Right ventricle myocardium superior (tissue), 1 donor: ENCODE measurements at regions not wholly inside any gene's neighbourhood (a gene's known extent, or its start where the extent isn't known, plus 50 kb on each side); places are given as distances from the start of the nearest gene placed in this dataset.
"Not testable (repeated sequence)": the region's sequence is repeated elsewhere in the genome, so short reads cannot be mapped to it uniquely, and the experiment has no call there.

Source experiments
- ATAC-seq: fragments of 200-7000 bp; cut with Tn5 transposase; one replicate; pipeline ENCODE4 v1.9.1; 2020; ENCODE audit warnings: mild to moderate bottlenecking; ENCODE audit not compliant: poor library complexity
- DNase-seq: peaks from one replicate; pipeline ENCODE4 v3.0.0-alpha.2; 2020
- intact Hi-C: fragments of 100-400 bp; cut with DNase I; formaldehyde crosslinking; loops from one replicate; pipeline ENCODE4 v1.11.2; 2022
- donor health status: DM: no; HTN: yes; CAD: no; lungs with severe emphysema.

DNA sequence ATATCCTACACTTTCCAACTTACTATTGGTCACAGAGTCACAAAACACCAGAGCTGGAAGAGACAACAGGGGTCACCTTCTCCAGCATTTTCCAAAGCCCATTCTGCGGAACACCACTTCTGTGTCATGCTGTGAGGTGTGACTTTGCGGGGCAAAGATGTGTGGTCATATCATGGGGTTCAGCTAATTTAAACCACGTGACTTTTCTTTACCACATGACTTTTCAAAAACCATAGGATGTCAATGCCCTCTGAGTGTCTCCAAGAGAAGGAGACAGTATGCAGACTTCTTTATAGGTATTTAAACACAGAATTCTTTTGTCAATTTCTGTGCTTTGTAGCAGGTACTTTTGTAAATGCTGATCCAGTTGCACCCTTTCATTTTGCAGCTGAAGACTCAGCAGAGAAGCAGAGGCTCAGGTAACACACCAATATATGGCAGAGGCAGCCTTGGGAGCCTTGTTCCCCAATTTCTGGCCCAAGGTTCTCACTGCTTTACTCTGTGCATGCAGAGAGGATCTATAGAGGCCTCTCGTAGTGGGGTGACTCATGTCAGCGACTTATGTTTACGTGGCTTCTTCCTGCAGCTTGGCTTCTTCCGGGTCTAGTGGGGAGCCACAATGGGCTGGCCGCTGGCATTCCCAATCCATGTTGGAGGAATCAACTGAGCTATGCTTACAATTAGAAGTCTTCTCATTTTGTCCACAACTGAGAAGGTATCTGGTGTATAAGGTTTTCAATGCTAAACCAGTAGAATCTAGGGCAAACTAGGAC is 104.0 kb upstream of the RHOBTB1 start:
- ATAC-seq (no peak), DNase-seq (no peak)
- intact Hi-C loops = no loop called here

DNA sequence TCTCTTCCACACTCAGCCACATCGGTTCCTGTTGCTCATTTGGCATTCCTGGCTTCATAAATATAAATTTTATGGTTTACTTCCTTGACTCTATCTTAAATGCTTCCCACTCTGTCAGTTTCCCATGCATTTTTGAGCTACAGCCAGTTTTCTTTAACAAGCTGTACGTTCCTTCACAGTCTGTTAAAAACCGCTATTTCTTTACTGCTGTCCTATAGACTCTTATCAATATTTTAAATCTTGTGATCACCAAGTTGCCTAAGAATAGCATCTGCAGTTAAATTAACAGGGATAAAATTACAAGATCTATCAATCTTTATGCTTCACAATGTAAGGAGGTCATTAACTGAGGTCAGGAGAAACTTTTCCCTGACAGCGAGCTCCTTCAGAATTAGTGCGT is 103.1 kb upstream of the RHOBTB1 start:
- intact Hi-C loops = no loop called here
- no peak for DNase-seq
- no peak for ATAC-seq

DNA sequence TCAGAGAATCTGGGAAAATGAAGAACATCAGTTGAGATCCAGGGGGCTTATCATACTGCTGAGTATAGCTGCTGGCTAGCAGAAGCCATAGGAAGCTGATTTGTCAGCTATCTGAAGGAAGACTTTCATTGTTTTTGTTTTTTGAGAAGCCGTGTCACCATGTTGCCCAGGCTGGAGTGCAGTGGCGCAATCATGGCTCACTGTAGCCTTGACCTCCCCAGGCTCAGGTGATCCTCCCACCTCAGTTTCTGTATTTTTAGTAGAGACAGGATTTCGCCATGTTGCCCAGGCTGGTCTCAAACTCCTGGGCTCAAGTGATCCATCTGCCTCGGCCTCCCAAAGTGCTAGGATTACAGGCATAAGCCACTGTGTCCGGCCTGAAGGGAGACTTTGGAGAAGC is 101.5 kb upstream of the RHOBTB1 start:
- intact Hi-C loops, DNase-seq, ATAC-seq: not testable (repeated sequence)

DNA sequence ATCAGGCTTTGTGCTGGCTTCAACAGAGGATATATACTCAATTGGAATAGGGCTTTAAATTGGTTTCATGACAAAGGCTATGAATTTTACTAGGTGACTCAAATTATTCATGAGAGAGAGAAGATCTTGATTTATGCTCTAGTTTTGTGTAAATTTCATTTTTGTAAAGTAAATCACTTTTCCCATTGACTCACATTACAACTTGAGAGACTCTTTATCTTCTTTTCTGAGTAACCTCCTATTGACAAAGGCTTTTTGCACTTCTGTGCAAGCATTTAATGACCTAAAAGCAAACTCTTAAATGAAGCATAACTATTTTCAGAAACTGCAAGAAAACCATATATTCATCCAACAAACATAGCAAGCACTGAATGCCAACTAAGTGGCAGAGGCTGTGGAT is 98.5 kb upstream of the RHOBTB1 start:
- intact Hi-C loops = no loop called here
- no peak for DNase-seq
- no peak for ATAC-seq

DNA sequence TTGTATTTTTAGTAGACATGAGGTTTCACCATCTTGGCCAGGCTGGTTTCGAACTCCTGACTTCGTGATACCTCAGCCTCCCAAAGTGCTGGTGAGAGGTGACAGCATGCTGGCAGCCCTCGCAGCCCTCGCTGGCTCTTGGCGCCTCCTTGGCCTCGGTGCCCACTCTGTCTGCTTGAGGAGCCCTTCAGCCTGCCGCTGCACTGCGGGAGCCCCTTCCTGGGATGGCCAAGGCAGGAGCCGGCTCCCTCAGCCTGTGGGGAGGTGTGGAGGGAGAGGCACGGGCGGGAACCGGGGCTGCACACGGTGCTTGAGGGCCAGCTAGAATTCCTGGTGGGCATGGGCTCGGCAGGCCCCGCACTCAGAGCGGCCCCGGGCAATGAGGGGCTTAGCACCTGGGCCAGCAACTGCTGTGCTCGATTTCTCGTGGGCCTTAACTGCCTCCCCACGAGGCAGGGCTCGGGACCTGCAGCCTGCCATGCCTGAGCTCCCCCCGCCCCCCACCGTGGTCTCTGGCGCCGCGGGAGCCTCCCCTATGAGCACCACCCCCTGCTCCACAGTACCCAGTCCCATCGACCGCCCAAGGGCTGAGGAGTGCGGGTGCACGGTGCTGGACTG is 96.5 kb upstream of the RHOBTB1 start:
- intact Hi-C loops = no loop called here
- ATAC-seq = no peak
- DNase-seq = no peak

DNA sequence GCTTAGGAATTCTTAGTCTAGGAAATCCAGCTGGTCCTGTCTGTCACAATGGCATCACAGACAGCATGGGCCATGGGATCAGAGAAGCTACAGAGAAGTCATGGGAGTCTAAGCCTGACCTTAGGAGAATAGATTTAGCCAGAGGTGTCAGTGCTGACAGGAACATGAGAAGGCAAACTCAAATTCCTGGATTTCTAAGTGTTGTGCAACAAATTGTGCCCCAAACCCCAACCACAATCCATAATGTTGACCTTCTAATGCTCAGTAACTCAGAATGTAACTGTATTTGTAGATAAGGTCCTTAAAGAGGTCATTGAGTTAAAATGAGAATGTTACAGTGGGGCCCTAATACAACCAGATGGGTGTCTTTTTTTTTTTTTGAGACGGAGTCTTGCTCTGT is 95.9 kb upstream of the RHOBTB1 start:
- intact Hi-C loops = no loop called here
- DNase-seq (no peak), ATAC-seq (no peak)

DNA sequence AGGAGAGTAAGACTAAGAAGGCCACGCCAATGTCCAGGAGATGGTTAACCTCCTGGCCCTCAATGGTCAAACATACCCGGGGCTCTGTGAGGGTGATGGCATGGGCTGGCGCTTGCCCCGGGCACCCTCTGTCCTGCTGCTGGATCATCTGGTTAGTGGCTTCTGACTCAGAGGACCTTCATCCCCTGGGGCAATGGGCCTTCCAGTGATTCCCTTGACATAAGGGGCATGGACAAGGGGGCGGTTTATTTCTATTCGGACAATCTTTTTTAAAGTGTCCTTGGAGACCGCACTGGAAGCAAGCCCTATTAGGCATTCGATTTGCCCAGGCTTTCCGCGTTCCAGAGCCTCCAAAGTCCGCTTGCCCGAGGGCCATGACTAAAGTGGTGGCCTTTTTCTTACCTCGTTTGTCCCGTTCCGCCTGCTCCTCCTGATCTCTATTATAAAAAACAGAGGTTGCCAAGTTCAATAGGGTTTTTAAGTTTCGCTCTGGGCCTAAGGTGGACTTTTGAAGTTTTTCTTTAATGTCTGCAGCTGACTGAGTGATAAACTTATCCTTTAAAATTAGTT is 93.4 kb upstream of the RHOBTB1 start:
- ATAC-seq, DNase-seq, intact Hi-C loops: not testable (repeated sequence)

DNA sequence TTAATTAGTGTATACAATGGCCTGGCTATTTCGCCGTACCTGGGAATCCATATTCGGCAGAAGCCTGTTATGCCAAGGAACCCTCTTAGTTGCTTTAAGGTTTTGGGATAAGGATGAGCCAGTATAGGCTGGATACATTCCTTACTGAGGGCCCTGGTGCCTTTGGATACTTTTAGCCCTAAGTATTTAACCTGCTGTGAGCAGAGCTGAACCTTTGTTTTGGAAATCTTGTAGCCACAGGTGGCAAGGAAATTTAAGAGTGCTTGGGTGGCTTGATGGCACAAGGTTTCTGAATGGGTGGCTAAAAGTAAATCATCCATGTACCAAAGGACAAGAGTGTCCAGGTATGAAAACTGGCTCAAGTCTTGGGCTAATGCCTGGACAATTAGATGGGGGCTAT is 92.2 kb upstream of the RHOBTB1 start:
- DNase-seq, intact Hi-C loops, ATAC-seq: not testable (repeated sequence)

DNA sequence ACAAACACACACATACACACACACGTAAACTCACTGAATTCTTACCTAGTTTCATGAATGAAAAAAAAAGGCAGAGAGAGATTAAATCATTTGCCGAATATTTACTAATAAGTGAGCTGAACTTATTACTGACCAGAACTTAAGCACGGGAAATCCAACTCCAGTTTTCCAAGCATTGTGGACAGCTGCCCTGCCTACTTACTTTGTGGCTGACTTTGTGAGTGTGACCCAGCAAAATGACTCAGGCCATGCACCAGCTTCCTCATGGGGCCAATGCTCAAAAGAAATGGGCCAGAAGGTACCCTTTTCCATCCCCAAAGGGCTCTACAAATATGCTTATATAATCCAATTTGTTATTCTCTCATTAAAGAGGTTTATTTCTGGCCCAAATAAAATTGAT is 87.4 kb upstream of the RHOBTB1 start:
- DNase-seq (no peak), ATAC-seq (no peak)
- intact Hi-C loops = no loop called here

DNA sequence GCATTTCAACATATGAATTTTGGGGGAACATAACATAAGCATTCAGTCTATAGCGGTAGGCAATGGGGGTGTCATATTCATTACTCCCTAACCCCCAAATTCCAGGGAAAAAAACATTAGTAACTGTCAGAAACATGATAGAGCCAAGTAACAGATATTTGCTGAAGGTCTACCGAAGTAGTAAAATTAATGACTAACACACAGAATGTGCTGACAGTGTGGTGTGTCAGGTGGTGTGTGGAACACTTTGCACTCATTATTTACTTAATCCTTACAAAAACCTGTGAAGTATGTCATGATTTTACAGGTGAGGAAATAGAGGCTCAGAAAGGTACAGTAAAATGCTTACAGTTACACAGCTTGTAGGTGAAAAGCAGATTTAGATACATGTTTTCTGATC is 85.4 kb upstream of the RHOBTB1 start:
- intact Hi-C loops = no loop called here
- ATAC-seq (no peak), DNase-seq (no peak)

DNA sequence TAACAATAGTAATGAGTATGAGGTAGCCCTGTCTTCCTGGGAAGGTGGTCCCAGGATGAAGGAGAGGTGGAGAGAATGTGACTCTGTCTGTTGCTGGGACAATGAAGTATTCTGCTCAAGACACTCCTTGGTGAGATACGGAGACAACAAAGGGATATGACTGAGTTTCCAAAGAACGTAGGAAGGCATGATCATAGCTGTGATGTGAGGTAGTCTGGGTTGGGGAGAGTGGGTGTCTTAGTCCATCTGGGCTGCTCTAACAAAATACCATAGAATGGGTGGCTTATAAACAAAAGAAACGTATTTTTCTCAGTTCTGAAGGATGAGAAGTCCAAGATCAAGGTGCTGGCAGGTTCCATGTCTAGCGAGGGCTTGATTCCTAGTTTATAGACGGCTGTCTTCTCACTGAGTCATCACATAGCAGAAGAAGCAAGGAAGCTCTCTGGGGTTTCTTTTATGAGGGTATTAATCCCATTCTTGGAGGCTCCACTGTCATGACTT is 84.9 kb upstream of the RHOBTB1 start:
- ATAC-seq (no peak), DNase-seq (no peak)
- intact Hi-C loops = no loop called here

DNA sequence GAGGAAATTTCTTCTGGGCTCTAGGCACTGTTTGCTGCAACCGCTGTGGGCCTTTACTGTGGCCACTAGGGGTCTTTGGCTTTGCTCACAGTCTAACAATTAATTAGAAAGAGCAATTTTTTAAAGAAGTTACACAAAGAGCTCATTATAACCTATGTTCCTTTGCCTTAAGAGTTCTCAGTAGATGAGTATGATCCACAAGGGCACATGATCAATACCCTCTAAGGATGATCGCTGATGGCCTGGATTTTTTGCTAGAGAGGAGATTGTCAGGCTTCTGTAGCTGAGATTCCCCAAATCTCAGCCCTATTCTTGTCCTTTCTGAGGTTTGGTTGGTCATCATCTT is 80.8 kb upstream of the RHOBTB1 start:
- DNase-seq (no peak), ATAC-seq (no peak)
- intact Hi-C loops = no loop called here

DNA sequence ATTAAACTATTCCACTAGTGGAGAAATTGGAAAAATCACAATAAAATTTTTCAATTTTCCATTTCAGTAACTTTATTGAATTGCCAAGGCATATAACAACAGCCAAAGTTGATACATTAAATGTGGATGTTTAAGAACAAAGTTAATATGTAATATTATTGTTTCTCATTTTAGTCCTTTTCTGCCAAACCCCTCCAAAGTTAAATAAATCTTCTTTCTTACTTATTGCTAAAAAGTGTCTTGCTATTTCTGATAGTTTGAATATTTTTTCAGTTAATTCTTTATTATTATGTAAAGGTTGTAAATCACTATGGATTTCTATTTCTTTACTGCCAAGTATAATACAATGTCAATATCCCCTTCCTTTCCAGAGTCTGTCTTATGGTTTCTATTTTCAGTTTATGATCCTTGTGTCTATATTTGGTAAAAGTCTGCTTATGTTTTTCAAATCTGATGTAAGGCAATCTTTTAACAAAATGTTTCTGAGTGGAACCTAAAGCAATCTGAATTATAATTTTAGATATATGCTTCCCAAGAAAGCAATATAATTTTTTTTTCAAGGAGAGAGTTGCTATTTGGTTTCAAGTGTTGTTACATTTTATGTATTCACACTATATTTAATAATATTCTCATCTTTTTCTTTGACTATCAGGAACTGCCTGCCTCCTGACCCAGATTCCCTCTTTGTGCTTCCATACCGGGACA is 80.3 kb upstream of the RHOBTB1 start:
- ATAC-seq (no peak), DNase-seq (no peak)
- intact Hi-C loops = no loop called here

DNA sequence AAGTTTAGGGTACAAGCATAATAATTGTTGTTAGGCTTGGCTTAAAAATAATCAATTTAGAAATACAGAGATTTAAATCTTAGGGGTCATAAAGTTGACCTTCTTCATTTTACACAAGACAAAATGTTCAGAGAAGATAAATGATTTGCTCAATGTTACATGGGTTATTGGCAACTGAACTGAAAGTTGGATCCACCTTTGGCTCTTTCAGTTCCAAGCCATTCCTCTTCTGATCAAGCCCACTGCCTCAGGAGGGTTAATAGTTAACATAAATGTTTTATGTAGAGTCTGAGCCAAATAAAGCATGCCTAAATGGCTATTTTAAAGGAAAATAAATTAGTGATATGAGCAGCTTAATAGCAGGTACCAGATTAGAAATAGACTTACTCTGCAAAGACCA is 79.1 kb upstream of the RHOBTB1 start:
- no peak for ATAC-seq
- no peak for DNase-seq
- intact Hi-C loops = no loop called here

DNA sequence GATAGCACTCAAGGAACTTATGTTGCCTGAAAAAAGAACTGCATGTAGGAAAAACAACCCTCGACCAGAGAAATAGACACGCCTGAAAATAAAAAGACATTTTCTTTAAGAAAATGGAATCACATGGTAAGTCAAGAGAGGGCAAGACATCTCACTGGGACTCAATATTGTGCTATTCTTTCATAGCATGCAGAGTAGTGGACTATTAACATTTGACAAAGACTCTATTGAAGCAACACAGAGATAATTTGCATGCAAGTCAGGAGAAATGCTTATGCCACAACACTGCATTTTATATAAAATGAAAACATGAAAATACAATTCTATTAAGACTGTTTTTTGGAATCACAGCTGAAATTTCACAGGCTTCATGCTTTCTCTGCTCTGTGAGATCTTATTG is 77.9 kb upstream of the RHOBTB1 start:
- no peak for ATAC-seq
- intact Hi-C loops = no loop called here
- DNase-seq = no peak

DNA sequence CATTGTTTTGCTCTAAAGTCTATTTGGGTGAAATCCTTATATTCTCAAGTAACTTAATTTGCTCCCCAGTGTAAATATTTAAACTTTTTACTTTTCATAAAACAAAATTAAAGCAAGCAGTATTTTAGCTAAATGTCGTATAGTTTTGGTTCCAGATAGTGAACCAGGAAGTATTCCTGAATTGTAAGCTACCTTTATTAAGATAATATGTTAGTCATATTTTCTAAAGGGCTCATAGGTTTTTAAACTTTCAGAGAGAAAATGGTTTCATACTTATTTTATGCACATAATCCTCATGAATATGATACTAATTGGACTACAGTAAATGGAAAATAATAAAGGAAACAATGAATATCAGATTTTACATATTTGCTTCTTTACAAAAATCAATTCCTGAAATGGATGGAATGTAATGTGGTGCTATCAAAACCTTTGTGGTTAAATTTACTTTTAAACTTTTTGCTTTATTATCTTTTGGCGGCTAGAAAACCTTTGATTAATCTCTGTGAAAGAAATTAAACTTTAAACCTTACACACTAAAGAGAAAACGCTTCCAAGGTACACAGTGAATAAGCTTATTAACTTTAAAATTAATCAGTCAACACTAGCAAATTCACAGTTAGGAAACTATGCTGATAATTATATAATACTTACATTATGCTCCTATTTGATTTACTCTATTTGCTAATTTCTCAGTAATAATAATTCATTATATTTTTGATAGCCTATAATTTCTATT is 76.6 kb upstream of the RHOBTB1 start:
- DNase-seq (no peak), ATAC-seq (no peak)
- intact Hi-C loops = no loop called here

DNA sequence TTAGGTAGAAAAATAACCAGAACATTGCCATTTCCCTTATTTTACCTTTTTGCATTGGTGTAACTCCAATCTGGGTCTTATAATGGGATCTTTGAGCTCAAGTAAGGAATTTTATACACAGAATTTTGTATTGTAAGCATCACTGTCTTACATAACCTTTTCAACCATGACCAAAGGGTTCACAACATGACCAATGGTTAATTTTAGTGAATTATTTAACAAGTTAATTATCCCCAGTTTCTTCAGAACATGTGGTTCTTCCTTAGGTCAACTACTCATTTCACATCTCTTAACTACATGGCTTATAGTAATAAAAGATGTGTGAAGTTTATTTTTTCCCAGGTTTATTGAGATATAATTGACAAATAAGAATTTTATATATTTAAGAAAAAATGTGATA is 74.2 kb upstream of the RHOBTB1 start:
- no peak for ATAC-seq
- intact Hi-C loops = no loop called here
- DNase-seq = no peak

DNA sequence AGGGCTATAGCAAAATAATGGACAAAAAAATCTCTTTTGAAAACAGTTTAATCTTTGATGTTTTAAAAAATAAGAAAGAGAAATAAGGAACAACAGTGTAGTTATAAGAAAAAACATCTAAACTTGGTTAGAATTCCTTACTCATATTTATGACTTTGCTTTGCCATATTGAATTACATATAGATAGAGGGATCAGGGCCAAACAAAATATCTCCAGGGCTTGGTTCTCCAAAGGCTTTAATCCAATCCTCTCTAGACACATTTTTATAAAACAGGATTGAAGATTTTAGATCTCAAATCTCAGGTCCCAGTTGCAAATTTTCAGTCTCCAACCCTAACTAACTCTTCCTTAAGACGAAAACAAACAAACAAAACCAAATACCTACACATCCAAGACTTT is 72.6 kb upstream of the RHOBTB1 start:
- ATAC-seq (no peak), DNase-seq (no peak)

DNA sequence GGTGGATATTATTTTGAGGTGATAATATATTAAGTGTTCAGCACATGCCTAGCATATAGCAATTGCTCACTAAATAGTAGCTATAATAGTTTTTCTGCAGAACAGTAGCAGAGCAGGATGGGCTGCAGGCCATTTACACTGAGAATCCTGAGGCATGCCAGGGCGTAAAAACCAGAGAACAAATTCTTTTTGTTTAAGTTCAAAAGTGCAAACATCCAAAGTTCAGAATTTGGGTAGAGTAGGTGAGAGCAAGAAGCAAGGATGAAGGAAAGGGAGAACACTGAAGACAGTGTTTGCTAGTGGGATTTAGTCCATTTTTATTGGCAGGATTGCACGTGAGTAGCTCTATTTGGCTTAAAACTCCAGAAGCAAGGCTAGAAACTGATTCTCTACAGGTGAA is 72.0 kb upstream of the RHOBTB1 start:
- DNase-seq = no peak
- ATAC-seq = no peak
- intact Hi-C loops = no loop called here

More for the DNA sequence above, 72.6 kb upstream of the RHOBTB1 start:
- intact Hi-C loops = no loop called here
